ENCODE measurements at regions not wholly inside any gene's neighbourhood (a gene's known extent, or its start where the extent isn't known, plus 50 kb on each side); places are given as distances from the start of the nearest gene placed in this dataset.

DNA sequence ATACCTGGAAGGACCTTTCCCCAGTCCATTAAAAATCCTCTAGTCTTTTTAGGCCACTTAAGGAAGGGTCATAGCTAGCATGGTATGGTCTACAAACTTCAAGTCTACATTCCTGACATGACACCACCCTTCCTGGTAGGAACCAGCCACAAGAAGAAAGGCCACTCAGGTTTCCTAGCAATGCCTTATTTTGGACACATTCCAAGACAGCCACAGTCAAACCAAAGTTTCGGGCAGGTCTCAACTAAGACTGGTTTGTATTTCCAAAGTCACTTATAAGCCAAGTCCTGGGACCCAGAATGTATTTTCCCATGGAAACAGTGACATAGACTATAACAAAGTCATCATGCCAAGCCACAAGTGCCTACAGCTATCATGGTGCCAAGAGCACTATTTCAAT is 50.6 kb upstream of the SLC44A3 start:
- Histone ChIP-seq H3K4me3 (no peak overlapping the region), H3K36me3 (no peaks in the 10 kb centered on the region), H3K27me3 (no peaks in the 10 kb centered on the region), H3K27ac (replicated peaks in 1 of 4) (no peak overlapping the region), H3K9me3 (no peaks in the 10 kb centered on the region), H3K4me1 (no peaks in the 10 kb centered on the region)
- TF ChIP-seq CTCF (IDR thresholded peaks at IDR 0.05), result no peak
- TF ChIP-seq EP300 (IDR thresholded peaks at IDR 0.05), result no peak
- no peak for TF ChIP-seq POLR2AphosphoS5 (IDR thresholded peaks at IDR 0.05)
- no peak for TF ChIP-seq POLR2A (IDR thresholded peaks at IDR 0.05; ENCODE audit: low read depth)
- WGBS, result 30% methylated on average over 1 of the region's 1 CpG
- peak; percentile 39 for DNase-seq (ENCODE audit: extremely low spot score)
- intact Hi-C loops (cut with DNase I), result no loop called here

DNA sequence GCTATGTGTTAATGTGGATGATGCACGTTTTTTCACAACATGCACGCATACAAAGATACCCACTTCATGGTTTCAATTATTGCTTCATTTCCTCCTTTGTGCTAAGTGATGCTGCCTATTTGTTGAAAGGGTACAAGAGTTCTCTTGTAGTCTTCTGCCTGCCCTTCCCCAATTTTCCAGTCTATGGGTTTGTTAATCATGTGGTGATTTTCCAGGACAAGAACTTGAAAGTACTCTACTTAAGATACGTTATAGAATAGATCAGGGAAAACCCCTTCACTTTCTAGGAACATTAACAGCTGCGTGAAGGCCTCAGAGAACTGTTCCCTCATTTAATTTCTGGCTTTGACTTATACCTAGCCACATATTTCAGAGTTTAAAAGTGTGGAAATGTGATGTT is 52.1 kb upstream of the SLC44A3 start:
- no peak overlapping the region for H3K27ac ChIP-seq (replicated peaks in 1 of 4)
- no peaks in the 10 kb centered on the region for H3K36me3 ChIP-seq
- WGBS, result 85% methylated on average over 4 of the region's 4 CpGs
- DNase-seq (ENCODE audit: extremely low spot score), result peak; percentile 55
- intact Hi-C loops (cut with DNase I), result no loop called here
- H3K9me3 ChIP-seq, result no peaks in the 10 kb centered on the region
- no peak for TF ChIP-seq EP300 (IDR thresholded peaks at IDR 0.05)
- no peak for TF ChIP-seq POLR2A (IDR thresholded peaks at IDR 0.05; ENCODE audit: low read depth)
- no peak for TF ChIP-seq POLR2AphosphoS5 (IDR thresholded peaks at IDR 0.05)
- TF ChIP-seq CTCF (IDR thresholded peaks at IDR 0.05), result no peak
- no peaks in the 10 kb centered on the region for H3K27me3 ChIP-seq
- no peak overlapping the region for H3K4me3 ChIP-seq
- H3K4me1 ChIP-seq, result no peaks in the 10 kb centered on the region

DNA sequence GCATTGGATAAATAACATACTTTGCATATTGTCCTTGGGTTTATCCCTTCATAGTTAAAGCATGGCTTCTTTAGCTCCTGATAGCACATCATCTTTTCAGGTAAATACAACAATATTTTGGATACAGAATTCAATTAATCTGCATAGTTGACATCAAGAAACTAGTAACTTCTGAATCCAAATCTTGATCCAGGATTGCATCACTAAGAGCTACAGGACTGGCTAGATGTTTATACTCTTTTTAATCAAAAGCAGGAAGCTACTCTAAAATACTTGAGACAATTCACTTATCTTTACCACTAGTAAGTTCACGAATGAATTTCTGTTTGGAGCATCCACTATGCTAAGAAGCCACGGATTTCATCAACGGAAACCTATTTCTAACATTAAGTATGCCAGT is 54.2 kb upstream of the SLC44A3 start:
- no peak overlapping the region for H3K4me3 ChIP-seq
- DNase-seq (ENCODE audit: extremely low spot score), result no peak
- intact Hi-C loops (cut with DNase I), result no loop called here
- TF ChIP-seq POLR2A (IDR thresholded peaks at IDR 0.05; ENCODE audit: low read depth), result no peak
- no peak for TF ChIP-seq CTCF (IDR thresholded peaks at IDR 0.05)
- TF ChIP-seq POLR2AphosphoS5 (IDR thresholded peaks at IDR 0.05), result no peak
- no peak for TF ChIP-seq EP300 (IDR thresholded peaks at IDR 0.05)
- no peaks in the 10 kb centered on the region for H3K27me3 ChIP-seq
- no peaks in the 10 kb centered on the region for H3K36me3 ChIP-seq
- no peak overlapping the region for H3K27ac ChIP-seq (replicated peaks in 1 of 4)
- H3K9me3 ChIP-seq, result no peaks in the 10 kb centered on the region
- 86% methylated on average over 3 of the region's 3 CpGs for WGBS
- no peaks in the 10 kb centered on the region for H3K4me1 ChIP-seq

- H3K27ac ChIP-seq (replicated peaks in 1 of 4), result no peak overlapping the region
- intact Hi-C loops (cut with DNase I), result no loop called here
- no peak for DNase-seq (ENCODE audit: extremely low spot score)
- H3K36me3 ChIP-seq, result no peaks in the 10 kb centered on the region
- no peaks in the 10 kb centered on the region for H3K27me3 ChIP-seq
- peaks cover 5 to 20% (median 17%) of the 10 kb centered on the region in 4 donors for H3K4me1 ChIP-seq
- no peak overlapping the region for H3K4me3 ChIP-seq
- H3K9me3 ChIP-seq, result no peaks in the 10 kb centered on the region
- no peak for TF ChIP-seq POLR2A (IDR thresholded peaks at IDR 0.05; ENCODE audit: low read depth)
- TF ChIP-seq EP300 (IDR thresholded peaks at IDR 0.05), result no peak
- no peak for TF ChIP-seq CTCF (IDR thresholded peaks at IDR 0.05)
- TF ChIP-seq POLR2AphosphoS5 (IDR thresholded peaks at IDR 0.05), result no peak
Measured at GRCh38 chr1:94759188-94759587, 61.0 kb upstream of the SLC44A3 start.

DNA sequence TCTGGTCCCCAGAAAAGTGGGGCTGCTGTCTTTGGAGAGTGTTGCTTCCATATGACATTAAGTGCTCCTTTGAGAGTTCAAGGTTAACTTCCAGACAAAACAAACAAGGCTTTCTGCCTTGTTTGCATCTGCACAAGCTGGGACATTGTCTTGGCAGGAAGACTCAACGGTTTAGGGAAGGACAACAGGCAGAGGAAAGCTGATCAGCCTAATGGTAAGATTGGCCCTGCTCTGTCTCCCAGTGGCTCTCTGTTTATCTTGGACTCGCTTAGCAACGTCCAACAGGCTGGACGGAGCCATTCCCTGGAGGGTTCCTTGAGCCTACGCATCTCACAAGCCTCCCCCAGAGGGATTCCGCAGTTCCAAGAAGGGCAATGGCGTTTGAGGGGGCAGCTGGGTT is 62.2 kb upstream of the SLC44A3 start:
- Histone ChIP-seq H3K9me3 (no peaks in the 10 kb centered on the region), H3K4me1 (peaks cover 14 to 30% (median 28%) of the 10 kb centered on the region in 4 donors), H3K27me3 (no peaks in the 10 kb centered on the region), H3K36me3 (no peaks in the 10 kb centered on the region), H3K27ac (replicated peaks in 1 of 4) (no peak overlapping the region), H3K4me3 (no peak overlapping the region)
- intact Hi-C loops (cut with DNase I), result no loop called here
- DNase-seq (ENCODE audit: extremely low spot score), result peak; percentile 74
- WGBS, result 60% methylated on average over 7 of the region's 7 CpGs
- TF ChIP-seq POLR2AphosphoS5 (IDR thresholded peaks at IDR 0.05) (no peak), CTCF (IDR thresholded peaks at IDR 0.05) (no peak), EP300 (IDR thresholded peaks at IDR 0.05) (no peak), POLR2A (IDR thresholded peaks at IDR 0.05; ENCODE audit: low read depth) (no peak)
